Ishikawa (cell line): ENCODE measurements at regions not wholly inside any gene's neighbourhood (a gene's known extent, or its start where the extent isn't known, plus 50 kb on each side); places are given as distances from the start of the nearest gene placed in this dataset.

Experiments
- EGR1 ChIP-seq: IDR thresholded peaks from 2 replicates; pipeline ENCODE4 v1.6.1; 2012
- TF ChIP-seq, protein P1 (sequence below): IDR thresholded peaks from 2 replicates; pipeline ENCODE4 v1.6.1; 2012; ENCODE audit warnings: low read depth, mild to moderate bottlenecking

- no peak for TF ChIP-seq EGR1
- TF ChIP-seq, protein P1, sequence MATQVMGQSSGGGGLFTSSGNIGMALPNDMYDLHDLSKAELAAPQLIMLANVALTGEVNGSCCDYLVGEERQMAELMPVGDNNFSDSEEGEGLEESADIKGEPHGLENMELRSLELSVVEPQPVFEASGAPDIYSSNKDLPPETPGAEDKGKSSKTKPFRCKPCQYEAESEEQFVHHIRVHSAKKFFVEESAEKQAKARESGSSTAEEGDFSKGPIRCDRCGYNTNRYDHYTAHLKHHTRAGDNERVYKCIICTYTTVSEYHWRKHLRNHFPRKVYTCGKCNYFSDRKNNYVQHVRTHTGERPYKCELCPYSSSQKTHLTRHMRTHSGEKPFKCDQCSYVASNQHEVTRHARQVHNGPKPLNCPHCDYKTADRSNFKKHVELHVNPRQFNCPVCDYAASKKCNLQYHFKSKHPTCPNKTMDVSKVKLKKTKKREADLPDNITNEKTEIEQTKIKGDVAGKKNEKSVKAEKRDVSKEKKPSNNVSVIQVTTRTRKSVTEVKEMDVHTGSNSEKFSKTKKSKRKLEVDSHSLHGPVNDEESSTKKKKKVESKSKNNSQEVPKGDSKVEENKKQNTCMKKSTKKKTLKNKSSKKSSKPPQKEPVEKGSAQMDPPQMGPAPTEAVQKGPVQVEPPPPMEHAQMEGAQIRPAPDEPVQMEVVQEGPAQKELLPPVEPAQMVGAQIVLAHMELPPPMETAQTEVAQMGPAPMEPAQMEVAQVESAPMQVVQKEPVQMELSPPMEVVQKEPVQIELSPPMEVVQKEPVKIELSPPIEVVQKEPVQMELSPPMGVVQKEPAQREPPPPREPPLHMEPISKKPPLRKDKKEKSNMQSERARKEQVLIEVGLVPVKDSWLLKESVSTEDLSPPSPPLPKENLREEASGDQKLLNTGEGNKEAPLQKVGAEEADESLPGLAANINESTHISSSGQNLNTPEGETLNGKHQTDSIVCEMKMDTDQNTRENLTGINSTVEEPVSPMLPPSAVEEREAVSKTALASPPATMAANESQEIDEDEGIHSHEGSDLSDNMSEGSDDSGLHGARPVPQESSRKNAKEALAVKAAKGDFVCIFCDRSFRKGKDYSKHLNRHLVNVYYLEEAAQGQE = no peak
These were observed 52.6 kb upstream of the ABCD2 start for GRCh38 chr12:39671898-39672875.
